OCI-LY1 (cell line): ENCODE measurements at regions not wholly inside any gene's neighbourhood (a gene's known extent, or its start where the extent isn't known, plus 50 kb on each side); places are given as distances from the start of the nearest gene placed in this dataset.

Experiments
- H2AFZ ChIP-seq: fragments of 200-600 bp; sonication (generic), shearing (Covaris generic); 2 replicates; pipeline ENCODE4 v1.6.0; 2014; ENCODE audit warnings: antibody characterized with exemption, mild to moderate bottlenecking, low read length
- H3F3A ChIP-seq: fragments of 200-600 bp; sonication (generic), shearing (Covaris generic); 2 replicates; pipeline ENCODE4 v1.6.0; 2014; ENCODE audit warnings: mild to moderate bottlenecking, antibody characterized with exemption, low read length, moderate library complexity; ENCODE audit not compliant: insufficient read depth
- H3K27ac ChIP-seq: fragments of 200-600 bp; sonication (generic); 2 replicates; pipeline ENCODE4 v1.5.1; 2014; ENCODE audit warnings: low read length, mixed run types, mild to moderate bottlenecking, low read depth; ENCODE audit not compliant: poor library complexity, severe bottlenecking
- H3K27me3 ChIP-seq: fragments of 200-600 bp; sonication (generic); 2 replicates; pipeline ENCODE4 v1.6.0; 2014; ENCODE audit warnings: antibody characterized with exemption, mild to moderate bottlenecking, low read length, moderate library complexity; ENCODE audit not compliant: insufficient read depth
- H3K36me3 ChIP-seq: fragments of 200-600 bp; sonication (generic); 2 replicates; pipeline ENCODE4 v1.6.1; 2014; ENCODE audit warnings: mild to moderate bottlenecking, antibody characterized with exemption, low read length, moderate library complexity, mixed read lengths; ENCODE audit not compliant: insufficient read depth
- H3K4me1 ChIP-seq: fragments of 200-600 bp; sonication (generic); 2 replicates; pipeline ENCODE4 v1.5.1; 2014; ENCODE audit warnings: mild to moderate bottlenecking, low read length, moderate library complexity; ENCODE audit not compliant: insufficient read depth, severe bottlenecking
- H3K4me2 ChIP-seq: fragments of 200-600 bp; sonication (generic), shearing (Covaris generic); 2 replicates; pipeline ENCODE4 v1.6.1; 2014; ENCODE audit warnings: low read length
- H3K4me3 ChIP-seq: fragments of 200-600 bp; sonication (generic); 2 replicates; pipeline ENCODE4 v1.5.1; 2014; ENCODE audit warnings: low read length, low read depth, mild to moderate bottlenecking, mixed read lengths; ENCODE audit not compliant: poor library complexity, severe bottlenecking
- H3K79me2 ChIP-seq: fragments of 200-600 bp; shearing (Covaris generic); 2 replicates; pipeline ENCODE4 v1.6.1; 2016; ENCODE audit warnings: mixed run types, low read length, mixed read lengths; ENCODE audit not compliant: insufficient read depth
- H3K9ac ChIP-seq: fragments of 200-600 bp; sonication (generic), shearing (Covaris generic); 2 replicates; pipeline ENCODE4 v1.6.1; 2014; ENCODE audit warnings: mild to moderate bottlenecking, low read length, mixed read lengths
- H3K9me2 ChIP-seq: fragments of 200-600 bp; sonication (generic), shearing (Covaris generic); 2 replicates; pipeline ENCODE4 v1.6.1; 2014; ENCODE audit warnings: low read depth, mild to moderate bottlenecking, low read length, mixed read lengths
- H3K9me3 ChIP-seq: fragments of 200-600 bp; shearing (Covaris generic); 2 replicates; pipeline ENCODE4 v1.6.1; 2014; ENCODE audit warnings: low read length, mixed read lengths
- H4K20me1 ChIP-seq: fragments of 200-600 bp; sonication (generic), shearing (Covaris generic); 2 replicates; pipeline ENCODE4 v1.6.0; 2016; ENCODE audit warnings: mild to moderate bottlenecking, low read length; ENCODE audit not compliant: insufficient read depth
- EZH2 ChIP-seq: fragments of 200-600 bp; sonication (generic), shearing (Covaris generic); IDR thresholded peaks from 2 replicates; pipeline ENCODE4 v1.8.0; 2017; ENCODE audit warnings: borderline replicate concordance, mixed run types, mild to moderate bottlenecking, antibody characterized with exemption, low read length, moderate library complexity, mixed read lengths
- TF ChIP-seq, protein P1 (sequence below): fragments of 200-600 bp; sonication (generic), shearing (Covaris generic); IDR thresholded peaks from 2 replicates; pipeline ENCODE4 v1.5.1; 2017; ENCODE audit warnings: mild to moderate bottlenecking, antibody characterized with exemption, low read length, moderate library complexity, mixed read lengths

DNA sequence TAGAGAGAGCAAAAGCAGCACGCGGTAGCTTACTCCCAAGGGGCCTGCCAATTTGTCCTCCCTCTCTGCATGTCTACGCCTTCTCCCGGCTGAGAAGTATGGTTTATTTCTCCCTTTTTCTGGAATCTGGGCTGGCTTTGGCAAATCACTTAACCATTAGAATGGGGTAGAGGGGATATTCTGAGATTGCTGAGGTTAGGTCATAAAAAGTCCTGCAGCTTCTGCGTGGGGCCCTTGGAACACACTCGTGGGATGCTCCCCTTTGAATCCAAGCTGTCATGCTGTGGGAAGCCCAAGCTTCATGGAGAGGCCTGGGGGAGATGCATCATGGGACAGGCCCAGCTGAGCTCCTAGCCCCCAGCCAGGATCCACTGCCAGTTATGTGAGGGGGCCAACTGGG lies 403.6 kb upstream of the MAF start:
- no peaks in the 10 kb centered on the region for H3K4me1 ChIP-seq
- H3K27ac ChIP-seq, result no peak overlapping the region
- no peaks in the 10 kb centered on the region for H3K27me3 ChIP-seq
- H3K36me3 ChIP-seq, result no peaks in the 10 kb centered on the region
- no peak overlapping the region for H3K4me2 ChIP-seq
- H3K9me2 ChIP-seq, result no peaks in the 10 kb centered on the region
- H3K79me2 ChIP-seq, result no peaks in the 10 kb centered on the region
- H4K20me1 ChIP-seq, result no peaks in the 10 kb centered on the region
- no peak overlapping the region for H3K4me3 ChIP-seq
- H3K9me3 ChIP-seq, result no peaks in the 10 kb centered on the region
- no peak for TF ChIP-seq EZH2
- TF ChIP-seq, protein P1, sequence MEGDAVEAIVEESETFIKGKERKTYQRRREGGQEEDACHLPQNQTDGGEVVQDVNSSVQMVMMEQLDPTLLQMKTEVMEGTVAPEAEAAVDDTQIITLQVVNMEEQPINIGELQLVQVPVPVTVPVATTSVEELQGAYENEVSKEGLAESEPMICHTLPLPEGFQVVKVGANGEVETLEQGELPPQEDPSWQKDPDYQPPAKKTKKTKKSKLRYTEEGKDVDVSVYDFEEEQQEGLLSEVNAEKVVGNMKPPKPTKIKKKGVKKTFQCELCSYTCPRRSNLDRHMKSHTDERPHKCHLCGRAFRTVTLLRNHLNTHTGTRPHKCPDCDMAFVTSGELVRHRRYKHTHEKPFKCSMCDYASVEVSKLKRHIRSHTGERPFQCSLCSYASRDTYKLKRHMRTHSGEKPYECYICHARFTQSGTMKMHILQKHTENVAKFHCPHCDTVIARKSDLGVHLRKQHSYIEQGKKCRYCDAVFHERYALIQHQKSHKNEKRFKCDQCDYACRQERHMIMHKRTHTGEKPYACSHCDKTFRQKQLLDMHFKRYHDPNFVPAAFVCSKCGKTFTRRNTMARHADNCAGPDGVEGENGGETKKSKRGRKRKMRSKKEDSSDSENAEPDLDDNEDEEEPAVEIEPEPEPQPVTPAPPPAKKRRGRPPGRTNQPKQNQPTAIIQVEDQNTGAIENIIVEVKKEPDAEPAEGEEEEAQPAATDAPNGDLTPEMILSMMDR, result no peak
- no peak overlapping the region for H3K9ac ChIP-seq
- no peak overlapping the region for H2AFZ ChIP-seq
- no peaks in the 10 kb centered on the region for H3F3A ChIP-seq

GRCh38 chr16:80002261-80002660 lies 401.7 kb upstream of the MAF start:
- no peaks in the 10 kb centered on the region for H3K79me2 ChIP-seq
- no peaks in the 10 kb centered on the region for H3K4me1 ChIP-seq
- H3K27ac ChIP-seq, result no peak overlapping the region
- no peak overlapping the region for H3K4me2 ChIP-seq
- no peak overlapping the region for H3K4me3 ChIP-seq
- no peaks in the 10 kb centered on the region for H3K9me2 ChIP-seq
- H3K27me3 ChIP-seq, result no peaks in the 10 kb centered on the region
- no peaks in the 10 kb centered on the region for H3K36me3 ChIP-seq
- no peak overlapping the region for H2AFZ ChIP-seq
- no peak overlapping the region for H3K9ac ChIP-seq
- no peaks in the 10 kb centered on the region for H4K20me1 ChIP-seq
- TF ChIP-seq EZH2, result no peak
- TF ChIP-seq, protein P1, result no peak
- no peaks in the 10 kb centered on the region for H3K9me3 ChIP-seq
- no peaks in the 10 kb centered on the region for H3F3A ChIP-seq

DNA sequence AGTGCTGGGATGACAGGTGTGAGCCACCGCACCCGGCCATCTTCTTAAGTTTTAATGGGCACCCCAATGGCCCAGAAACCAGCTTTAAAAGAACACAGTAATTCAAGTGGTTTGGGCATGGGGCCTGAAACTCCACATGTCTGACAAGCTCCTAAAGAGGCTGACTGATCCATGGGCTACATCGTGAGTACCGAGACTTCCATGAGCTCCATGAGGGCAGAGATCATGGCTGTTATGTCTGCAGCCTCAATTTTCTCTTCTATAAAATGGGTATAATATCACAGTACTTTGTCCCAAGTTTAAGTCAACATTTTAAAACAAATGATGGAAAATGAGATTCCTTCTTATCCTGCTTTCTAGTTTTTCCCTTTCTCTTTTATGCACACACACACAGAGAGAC lies 397.6 kb upstream of the MAF start:
- Histone ChIP-seq H3K27me3 (0 out of 2 replicates have a peak, but pooled peaks cover 3% of the 10 kb centered on the region), H3F3A (no peaks in the 10 kb centered on the region), H3K36me3 (no peaks in the 10 kb centered on the region), H3K4me2 (no peak overlapping the region), H4K20me1 (no peaks in the 10 kb centered on the region), H2AFZ (no peak overlapping the region), H3K9ac (no peak overlapping the region), H3K4me3 (no peak overlapping the region), H3K9me3 (no peaks in the 10 kb centered on the region), H3K27ac (no peak overlapping the region), H3K4me1 (no peaks in the 10 kb centered on the region), H3K9me2 (no peaks in the 10 kb centered on the region), H3K79me2 (no peaks in the 10 kb centered on the region)
- TF ChIP-seq, protein P1, result no peak
- no peak for TF ChIP-seq EZH2
